ENCODE measurements at regions not wholly inside any gene's neighbourhood (a gene's known extent, or its start where the extent isn't known, plus 50 kb on each side); places are given as distances from the start of the nearest gene placed in this dataset.

GRCh38 chr3:101163554-101163953 is 156.8 kb downstream of the IMPG2 start:
- no peak overlapping the region for H3K27ac ChIP-seq
- TF ChIP-seq CTCF (conservative IDR thresholded peaks at IDR 0.05): no peak

DNA sequence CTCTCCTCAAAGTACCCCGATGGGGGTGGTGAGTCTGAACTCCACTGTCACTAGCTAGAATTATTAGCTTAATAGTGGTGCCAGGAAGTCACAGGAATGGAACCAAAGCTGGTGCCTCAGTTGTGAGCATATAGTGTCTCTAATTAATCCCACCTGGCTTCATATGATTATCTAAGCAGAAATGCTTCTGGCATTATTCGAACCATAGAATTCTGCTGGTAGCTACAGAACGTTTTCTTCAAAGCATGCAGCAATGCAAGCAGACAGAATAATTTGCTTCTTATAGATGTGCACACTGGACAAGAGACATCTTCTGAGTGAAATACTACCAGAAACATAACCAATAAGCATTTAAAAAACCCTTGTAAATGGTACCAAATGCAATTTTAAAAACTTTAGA is 160.9 kb downstream of the IMPG2 start:
- no peak for TF ChIP-seq CTCF (conservative IDR thresholded peaks at IDR 0.05)

GRCh38 chr3:101158374-101158773 is 162.0 kb downstream of the IMPG2 start:
- no peak for TF ChIP-seq CTCF (conservative IDR thresholded peaks at IDR 0.05)
- no peak overlapping the region for H3K27ac ChIP-seq

More for the DNA sequence above, 160.9 kb downstream of the IMPG2 start:
- no peak overlapping the region for H3K27ac ChIP-seq

- TF ChIP-seq CTCF (conservative IDR thresholded peaks at IDR 0.05): no peak
- H3K27ac ChIP-seq: no peak overlapping the region
These were observed 163.5 kb downstream of the IMPG2 start for GRCh38 chr3:101156787-101157345.

GRCh38 chr3:101155825-101156224 is 162.6 kb upstream of the ABI3BP start:
- TF ChIP-seq CTCF (conservative IDR thresholded peaks at IDR 0.05): no peak
- H3K27ac ChIP-seq: no peak overlapping the region

DNA sequence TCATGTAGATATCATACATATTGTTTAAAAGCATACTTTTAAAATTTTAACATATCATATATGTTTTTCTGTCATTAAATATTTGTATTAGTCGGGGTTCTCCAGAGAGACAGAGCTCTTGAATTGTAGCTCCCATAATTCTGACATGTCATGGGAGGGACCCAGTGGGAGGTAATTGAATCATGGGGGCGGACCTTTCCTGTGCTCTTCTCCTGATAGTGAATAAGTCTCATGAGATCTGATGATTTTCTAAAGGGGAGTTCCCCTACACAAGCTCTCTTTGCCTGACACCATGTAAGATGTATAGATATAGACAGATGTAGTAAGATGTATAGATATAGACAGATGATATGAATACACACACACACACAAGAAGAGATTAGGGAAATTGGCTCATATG is 161.2 kb upstream of the ABI3BP start:
- no peak for TF ChIP-seq CTCF (conservative IDR thresholded peaks at IDR 0.05)
- no peak overlapping the region for H3K27ac ChIP-seq

DNA sequence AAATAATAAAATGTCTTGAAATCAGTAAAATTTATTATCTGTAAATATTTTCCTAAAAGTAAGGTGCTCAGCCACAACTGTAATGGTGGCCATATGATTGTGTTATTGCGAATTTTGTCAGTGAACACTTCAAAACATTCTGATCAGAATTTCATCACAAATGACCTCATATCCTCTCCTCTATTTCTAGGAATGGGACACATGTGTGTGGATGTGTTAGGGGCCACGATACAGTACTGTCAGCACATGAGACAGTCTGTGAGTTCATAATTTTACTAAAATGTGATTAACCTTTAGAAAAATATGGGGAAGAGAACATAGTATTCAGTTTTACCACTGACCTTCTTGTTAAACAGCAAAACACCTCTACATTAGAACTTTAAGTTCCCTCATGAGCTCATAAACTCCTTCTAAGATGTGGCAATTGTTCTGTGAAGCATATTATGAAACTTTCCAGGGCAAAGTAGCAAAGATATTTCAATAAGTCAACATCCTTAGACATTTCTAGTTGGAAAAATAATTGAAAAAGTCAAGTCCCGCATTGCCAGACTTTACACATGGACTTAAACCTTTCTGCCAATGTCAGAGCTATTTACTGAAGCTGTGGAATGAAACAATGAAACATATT is 158.2 kb upstream of the ABI3BP start:
- no peak overlapping the region for H3K27ac ChIP-seq
- TF ChIP-seq CTCF (conservative IDR thresholded peaks at IDR 0.05): no peak

Data from VCaP (cell line).